ENCODE measurements at regions not wholly inside any gene's neighbourhood (a gene's known extent, or its start where the extent isn't known, plus 50 kb on each side); places are given as distances from the start of the nearest gene placed in this dataset.

DNA sequence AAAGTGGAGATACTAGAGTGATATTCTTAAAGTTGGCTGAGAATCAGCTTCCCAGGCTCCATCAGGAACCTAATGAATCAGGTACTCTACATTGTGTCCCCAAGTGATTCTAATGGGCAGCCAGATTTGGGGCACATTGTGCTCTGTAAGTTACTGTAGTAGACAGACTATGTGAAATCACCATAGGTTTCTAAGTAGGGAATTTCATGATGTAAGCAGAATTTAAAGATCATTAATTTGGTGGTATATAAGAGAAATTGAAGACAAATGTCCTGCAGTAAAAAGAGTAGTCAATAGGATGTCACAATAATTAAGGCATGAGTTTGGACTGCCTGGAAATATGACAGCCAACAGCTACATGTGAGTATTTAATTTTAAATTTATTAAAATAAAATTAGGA is 602.4 kb upstream of the ACVR2A start:
- no peak for DNase-seq

- no peak for DNase-seq
Measured at GRCh38 chr2:147236601-147237000, 608.2 kb upstream of the ACVR2A start.

DNA sequence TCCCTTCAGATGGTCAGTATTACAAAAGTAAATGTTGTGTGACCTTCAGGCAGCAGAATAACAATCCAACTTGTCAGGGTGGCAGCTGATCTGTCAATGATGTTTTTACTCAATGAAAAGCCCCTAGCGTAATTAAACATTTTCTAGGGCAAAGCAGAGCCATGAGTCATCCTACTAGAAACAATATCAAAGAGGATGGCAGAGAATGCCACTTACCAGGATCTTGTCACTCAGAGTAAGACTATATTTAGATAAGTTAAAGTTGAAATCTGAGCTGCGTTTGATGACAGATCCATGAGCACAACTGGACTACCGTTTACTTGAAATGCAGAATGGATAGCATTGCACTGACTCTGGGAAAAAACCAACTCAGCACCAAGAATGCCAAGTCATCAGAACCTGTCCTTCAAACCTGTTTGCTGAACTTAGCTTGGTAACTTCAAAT is 612.6 kb upstream of the ACVR2A start:
- no peak for DNase-seq

DNA sequence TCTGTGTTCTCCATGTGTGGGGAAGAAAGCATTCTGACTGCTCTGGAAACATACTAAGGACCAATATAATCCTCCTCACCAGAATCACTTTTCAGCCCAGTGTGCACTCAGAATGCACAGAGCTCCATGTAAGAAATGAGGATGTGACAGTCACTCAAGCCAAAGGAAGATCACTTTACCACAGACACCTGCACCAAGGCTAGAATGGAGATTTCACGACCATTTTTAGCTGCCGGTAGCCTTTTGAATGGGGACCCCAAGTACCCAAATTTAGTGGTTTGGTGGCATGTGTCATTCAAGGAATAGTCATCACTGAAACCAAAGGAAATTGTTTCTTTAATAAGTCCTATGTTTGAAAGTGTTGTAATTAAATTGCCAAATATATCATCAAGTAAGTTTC is 613.2 kb upstream of the ACVR2A start:
- DNase-seq: no peak

DNA sequence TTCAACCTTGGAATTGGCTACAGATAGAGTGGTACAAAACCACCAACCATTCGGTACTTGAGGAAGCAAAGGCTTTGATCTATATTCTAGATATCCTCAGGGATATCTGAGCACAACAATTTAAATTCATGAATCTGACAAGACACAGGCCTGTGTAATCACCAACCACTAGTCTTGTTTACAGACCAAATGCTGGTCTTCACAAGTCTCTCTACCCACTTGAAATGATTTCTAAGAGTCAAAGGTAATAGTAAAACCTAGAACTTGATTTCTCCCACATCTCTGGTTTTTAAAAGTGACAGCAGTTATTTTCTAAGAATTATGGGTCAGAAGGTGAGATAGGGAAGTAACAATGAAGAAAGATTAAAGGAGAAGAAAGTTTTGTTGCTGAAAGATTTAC is 613.7 kb upstream of the ACVR2A start:
- DNase-seq: no peak

DNA sequence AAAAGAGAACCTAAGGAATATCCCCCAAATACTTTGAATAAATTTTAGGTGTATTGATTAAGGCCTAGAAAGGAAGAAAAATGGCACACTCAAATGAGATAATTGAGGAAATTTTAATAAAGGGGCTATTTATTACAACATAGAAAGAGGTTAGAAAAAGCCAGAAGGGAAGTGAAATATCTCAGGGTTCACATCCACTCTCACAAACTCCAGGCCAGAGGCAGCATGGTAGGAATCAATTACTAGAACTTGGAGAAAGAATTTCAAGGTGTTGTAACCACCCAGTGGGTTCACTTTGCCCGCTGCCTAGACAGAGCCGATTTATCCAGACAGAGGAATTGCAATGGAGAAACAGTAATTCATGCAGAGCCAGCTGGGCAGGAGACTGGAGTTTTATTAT is 617.5 kb upstream of the ACVR2A start:
- no peak for DNase-seq

DNA sequence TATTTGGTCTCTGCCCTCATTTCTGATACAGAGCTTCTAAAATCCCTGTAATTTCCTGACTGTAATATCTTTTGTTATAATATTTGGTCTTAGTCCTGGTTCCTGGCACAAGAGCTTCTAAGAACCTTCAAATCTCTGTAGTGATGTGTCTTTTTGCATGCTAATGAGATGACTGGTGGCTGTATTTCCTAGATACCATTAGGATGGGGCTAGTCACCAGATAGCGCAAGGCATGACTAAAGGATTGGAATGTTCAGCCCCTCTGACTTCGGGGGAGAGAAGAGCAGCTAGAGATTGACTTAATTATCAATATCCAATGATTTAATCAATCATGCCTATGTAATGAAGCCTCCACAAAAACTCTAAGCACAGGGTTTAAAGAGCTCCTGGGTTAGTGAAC is 620.8 kb upstream of the ACVR2A start:
- DNase-seq: no peak

GRCh38 chr2:147223553-147224060 is 621.2 kb upstream of the ACVR2A start:
- no peak for DNase-seq

GRCh38 chr2:147223119-147223518 is 621.7 kb upstream of the ACVR2A start:
- DNase-seq: no peak

DNA sequence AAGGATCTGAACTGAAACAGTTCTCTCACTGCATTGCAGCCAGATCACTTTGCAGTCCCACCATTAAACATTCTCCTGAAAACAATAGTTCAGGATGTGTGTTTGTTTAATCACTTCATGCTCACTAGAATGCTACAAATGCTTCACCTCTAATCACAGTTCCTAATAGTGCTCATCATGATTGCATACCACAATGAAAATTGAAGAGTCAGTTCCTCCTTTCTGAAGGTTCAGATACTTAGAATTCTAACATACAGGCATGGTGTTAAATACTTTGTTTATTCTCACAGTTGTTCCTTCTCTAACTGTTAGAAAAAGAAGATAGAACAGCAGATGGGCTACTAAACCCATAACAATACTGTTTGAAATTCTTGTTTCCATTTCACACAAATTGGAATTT is 622.3 kb upstream of the ACVR2A start:
- no peak for DNase-seq

DNA sequence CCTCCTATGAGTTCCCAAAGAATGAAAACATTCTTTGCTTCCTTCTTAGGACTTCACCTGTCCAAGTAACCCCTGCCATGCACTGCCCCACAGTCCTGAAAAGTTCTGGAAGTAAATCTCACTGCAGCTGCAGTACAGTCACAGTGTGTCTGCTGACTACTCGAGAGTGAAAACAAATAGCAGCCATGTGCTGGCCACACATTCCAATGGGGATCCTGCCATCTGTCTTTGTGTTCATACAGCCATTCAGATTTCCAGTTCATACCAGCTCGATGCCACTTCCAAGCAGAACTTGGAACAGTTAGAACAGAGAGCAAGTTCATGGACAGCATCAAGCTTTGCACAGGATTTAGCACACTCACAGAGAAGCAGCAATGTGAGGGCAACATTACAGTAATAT is 629.9 kb upstream of the ACVR2A start:
- no peak for DNase-seq

DNA sequence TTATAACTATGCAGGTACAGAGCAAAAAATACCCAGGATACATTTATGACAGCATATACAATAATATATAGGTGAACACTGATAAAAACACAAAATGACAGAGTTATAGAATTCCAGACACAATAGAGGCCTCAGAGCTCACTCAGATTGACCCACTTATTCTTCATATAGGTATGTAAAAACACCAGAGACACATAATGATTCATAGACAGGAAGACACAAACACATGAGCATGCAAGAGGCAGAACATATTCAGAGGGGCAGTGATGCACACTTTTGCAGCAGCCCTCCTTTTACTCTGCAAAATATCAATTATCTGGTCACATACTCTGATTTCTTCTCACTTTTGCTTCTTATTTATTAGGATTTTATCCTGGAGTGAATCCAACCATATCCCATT is 633.3 kb upstream of the ACVR2A start:
- DNase-seq: no peak

DNA sequence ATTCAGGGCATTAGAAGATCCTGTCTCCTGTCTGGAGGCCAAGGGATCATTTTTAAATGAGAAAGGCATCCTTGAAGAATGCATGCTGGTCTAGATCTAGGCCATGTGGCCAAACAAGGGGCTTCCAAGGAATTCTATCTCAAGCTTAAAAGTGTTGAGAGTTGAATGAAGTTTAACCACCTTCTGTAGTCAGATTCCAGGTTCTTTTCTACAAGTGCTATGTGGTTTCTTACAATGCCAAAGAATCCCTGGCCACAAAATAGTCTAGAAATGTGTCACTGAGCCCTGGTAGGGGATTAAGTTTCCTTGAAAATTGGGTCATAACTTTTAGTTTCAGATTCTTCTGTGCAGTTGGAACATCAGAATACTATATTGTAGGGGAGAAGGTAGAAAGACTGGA is 640.7 kb upstream of the ACVR2A start:
- DNase-seq: no peak

DNA sequence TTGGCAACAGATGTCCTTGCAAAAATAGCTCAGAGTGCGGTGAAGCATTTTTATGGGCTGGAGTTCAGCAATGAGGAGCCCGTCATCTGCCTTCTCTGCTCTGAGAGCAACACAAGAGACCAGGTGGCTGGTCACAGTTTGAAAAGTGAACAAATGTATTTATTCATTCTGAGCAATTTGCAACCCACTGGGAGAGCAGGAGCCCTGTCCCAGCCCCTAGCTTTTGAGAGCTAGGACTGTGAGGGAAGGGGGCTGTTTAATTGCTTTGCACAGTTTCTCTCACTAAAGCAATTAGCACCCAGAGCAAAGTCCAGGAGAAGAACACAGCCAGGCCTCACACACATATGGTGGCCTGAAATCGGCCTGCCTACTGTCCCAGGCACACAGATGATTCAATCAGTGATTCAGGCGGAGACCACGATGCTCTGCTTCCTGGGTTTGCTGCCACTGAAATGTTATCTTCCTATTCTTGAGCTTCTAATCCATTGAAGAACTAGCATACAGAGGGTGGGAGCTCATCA is 646.1 kb upstream of the ACVR2A start:
- no peak for DNase-seq

DNA sequence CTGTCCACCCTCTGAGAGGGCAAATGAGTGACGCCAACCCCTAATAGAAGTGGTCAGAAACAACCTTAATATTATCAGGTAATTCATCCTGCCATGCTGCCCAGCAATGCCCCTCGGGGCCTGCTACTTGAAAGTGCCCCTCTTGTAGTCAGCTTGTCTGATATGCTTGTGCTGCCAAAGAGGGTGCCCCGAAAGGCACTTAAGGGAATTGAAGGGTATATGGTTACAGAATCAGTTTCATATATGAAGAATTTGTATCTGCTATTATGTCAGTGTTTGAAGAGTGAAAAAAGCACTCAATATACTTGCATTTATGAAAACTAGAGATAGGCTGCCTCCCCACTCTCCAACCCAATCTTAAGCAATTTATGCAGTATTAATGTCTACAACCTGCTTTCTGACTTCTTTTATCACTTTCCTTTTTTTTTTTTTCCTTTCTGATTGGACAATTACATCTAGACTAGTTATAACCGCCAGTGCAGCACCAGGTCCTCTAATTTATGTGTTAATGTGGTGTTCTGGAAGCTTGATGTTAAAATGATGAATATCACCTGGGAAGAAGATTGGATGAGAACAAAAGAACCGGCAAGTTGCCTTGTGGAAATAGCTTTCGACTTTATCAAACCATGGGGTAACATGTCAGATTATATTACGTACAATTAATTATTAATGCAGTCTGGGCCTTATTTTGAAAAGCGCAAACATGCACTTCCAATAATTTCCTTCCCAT is 646.9 kb upstream of the ACVR2A start:
- no peak for DNase-seq

GRCh38 chr2:147182260-147182659 is 662.6 kb upstream of the ACVR2A start:
- DNase-seq: no peak

DNA sequence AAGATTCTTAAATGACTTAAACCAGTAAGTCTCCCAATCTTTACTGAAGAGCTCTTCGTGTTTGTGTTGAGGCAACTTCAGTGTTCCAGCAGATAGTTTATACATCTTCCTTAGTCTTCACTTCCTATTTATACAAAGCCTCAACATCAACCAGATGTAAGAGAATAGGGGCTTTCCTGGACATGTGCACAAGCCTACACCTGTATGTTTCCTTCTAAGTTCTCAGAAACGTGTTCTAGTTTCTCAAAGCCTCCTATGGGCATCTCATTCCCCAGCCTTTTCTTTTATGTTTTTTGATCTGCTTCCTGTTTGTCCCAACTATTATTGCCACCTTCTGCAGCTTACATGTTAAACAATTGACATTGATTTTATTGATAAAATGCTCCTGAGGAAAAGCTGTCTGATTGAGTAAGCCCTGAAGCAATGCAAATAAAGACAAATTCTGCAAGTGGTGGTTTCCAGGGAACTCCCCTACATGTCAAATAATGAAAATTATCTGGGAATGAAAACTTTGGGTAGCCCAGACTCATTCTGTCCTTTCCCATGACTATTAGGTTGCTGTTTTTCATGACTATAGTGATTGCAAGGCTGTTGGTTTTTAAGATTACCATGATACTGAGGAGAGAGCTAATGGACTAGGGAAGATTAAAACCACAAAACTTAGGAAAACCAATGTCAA is 663.3 kb upstream of the ACVR2A start:
- no peak for DNase-seq

DNA sequence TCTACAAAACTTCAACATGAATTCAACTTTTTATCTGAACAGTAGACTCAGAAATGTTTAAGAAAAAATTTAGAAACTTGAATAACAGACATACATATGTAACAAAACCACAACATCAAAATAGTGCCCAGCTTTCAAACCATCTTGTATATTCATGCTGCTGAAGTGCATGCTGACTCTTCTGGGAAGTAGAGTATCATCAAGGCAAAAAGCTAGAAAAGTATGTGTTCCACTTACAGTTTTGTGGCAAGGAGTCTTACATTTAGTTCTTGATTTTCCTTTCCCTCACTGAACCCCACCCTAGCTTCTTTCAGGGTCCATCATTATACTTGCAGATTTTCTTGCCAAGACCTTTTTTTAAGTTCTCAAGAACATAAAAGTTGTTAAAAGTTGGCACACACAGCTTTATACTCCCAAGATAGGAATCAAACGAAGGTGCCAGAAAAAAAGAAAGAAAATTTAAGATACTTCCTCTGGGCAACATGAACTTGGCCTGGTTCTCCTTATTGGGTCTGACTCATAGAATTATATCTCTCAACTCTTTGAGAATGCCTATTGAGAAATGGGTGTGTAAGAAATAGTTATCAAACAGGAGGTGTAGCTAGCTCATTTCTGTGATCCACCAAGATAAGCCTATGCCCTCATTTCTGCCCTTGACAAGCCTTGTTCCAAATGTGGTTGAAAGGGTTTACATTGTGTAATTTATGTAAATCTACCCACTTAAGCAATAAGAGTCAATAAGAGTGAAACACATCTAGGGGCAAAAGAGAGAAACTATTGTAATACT is 667.6 kb upstream of the ACVR2A start:
- DNase-seq: no peak

DNA sequence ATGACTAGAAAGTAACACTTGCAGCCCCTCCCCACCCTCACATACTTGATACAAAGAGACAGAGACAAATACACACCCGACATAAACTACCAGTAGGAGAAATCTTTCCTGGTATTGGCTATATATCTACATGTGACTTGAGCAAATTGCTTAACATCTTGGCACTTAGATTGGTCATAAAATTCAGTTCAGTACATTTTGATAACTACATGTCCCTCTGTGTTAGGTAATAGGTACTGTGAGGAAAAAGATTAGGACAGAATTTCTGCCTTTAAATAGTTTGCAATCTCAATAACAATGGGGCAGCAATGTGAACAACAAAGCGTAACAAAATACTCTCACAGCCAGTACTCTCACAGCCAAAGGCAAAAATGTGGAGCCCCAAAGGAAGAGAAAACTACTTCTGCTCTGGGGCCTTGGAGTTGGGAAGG is 670.0 kb upstream of the ACVR2A start:
- DNase-seq: no peak

- DNase-seq: no peak
Measured at GRCh38 chr2:147173798-147174197, 671.0 kb upstream of the ACVR2A start.

DNA sequence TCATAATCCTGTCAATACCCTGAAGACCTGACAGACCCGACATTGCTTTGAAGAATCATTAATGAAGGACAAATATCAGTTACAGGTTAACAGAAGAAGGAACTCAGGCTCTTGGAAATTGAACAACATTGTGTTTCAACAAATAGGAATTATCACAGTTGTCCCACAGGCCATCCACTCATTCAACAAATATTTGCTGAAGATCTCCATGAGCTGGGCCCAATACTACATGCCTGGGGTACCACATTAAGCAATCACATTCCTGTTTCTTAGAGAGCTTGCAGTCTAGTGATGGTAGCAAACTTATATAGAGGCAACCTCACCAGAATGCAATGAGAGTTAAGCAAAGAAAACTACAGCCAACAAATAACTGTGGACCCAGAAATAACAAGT is 671.6 kb upstream of the ACVR2A start:
- DNase-seq: no peak

DNA sequence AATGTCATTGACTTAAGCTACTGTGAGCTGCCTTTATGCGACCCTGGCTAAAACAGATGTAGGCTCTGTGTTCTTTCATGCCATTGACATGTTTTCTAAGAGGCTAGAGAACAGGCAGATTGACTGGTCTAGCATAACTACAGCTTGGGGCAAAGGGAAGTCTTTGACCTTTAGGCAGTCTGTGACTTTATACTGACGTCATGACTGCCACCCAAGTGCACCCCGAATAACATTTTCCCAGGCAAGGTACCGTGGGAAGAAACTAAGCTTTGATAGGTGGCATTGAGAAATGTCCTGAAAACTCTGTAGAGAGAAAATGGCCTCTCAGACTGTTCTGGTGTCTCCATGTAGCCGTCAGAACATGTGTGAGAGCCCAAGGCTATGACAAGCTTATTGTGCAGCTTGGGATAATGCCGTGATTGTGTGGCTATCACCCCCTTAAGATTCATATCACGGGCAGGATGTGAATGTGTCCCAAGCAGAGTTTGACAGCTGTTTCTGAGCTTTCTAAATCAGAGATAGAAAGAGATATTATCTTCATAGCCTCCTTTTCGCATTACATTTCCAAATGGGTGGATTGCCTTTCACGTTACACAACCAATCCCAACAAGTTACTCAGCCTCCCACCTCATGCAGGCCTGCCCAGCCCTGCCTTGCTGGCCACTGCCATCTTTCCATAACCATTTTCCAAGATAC is 672.2 kb upstream of the ACVR2A start:
- DNase-seq: no peak

DNA sequence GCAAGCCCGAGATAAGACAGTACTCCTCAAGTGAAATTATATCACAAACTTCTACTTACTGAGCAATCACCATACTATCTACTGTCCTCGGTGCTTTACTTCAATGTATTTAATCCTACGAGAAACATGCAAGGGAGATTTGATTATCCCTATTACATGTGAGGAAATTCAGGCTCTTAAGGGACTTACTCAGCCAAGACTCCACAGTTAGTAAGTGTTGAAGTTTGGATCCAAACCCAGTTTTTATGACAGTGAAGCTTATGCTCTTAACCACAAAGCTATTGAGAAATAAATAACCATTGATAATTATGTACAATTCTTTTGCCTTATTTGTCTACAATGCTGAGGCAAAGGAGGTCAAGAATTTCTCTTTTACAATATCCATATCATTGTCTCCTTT is 672.9 kb upstream of the ACVR2A start:
- no peak for DNase-seq
